ENCODE measurements at regions not wholly inside any gene's neighbourhood (a gene's known extent, or its start where the extent isn't known, plus 50 kb on each side); places are given as distances from the start of the nearest gene placed in this dataset.

DNA sequence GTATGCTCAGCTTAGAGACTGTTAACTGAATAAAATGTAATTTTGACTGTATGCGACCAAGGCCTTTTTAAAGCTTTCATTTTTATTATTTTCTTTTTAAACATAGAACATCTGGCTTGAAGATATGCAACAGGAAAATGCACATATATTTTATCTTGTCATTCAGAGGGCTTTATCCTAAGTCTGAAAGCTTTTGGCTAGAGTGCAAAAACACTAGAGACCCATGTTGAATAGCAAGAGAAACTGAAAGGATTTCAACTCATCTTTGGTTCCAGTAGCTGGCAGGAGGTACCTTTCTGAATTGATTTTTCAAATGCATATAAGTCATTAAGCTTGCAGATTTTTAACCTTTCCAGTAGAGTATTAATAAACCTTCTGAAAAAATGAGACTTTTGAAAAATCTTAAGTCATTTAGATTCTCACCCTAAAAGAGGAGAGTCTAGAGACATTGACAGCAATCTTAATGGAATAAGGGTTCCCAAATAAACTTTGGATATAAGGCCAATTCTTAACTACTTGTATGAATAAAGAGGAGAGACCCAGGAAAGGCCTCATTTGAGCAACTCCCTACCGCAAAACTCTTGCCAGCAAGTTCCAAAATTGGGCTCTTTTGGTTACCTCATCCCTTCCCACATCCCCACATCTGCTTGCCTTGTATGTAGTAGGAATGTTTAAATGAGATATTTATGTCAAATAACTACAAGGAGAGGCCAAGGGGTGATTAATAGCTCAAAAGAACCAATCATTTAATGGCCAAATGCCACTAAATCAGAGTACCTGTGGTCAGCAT lies 454.4 kb downstream of the HTR7 start:
- ATAC-seq (ENCODE audit: insufficient read depth, low FRiP score): no peak
- no peak overlapping the region for H3K4me3 ChIP-seq
- no peaks in the 10 kb centered on the region for H3K4me1 ChIP-seq (ENCODE audit: control insufficient read depth in 5 of 5, insufficient read depth in 5 of 5, low read length in 5 of 5)
- TF ChIP-seq, protein P1, sequence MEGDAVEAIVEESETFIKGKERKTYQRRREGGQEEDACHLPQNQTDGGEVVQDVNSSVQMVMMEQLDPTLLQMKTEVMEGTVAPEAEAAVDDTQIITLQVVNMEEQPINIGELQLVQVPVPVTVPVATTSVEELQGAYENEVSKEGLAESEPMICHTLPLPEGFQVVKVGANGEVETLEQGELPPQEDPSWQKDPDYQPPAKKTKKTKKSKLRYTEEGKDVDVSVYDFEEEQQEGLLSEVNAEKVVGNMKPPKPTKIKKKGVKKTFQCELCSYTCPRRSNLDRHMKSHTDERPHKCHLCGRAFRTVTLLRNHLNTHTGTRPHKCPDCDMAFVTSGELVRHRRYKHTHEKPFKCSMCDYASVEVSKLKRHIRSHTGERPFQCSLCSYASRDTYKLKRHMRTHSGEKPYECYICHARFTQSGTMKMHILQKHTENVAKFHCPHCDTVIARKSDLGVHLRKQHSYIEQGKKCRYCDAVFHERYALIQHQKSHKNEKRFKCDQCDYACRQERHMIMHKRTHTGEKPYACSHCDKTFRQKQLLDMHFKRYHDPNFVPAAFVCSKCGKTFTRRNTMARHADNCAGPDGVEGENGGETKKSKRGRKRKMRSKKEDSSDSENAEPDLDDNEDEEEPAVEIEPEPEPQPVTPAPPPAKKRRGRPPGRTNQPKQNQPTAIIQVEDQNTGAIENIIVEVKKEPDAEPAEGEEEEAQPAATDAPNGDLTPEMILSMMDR (IDR thresholded peaks at IDR 0.05; ENCODE audit: control extremely low read depth, extremely low read depth): no peak
- no peak for DNase-seq
- H3K9me3 ChIP-seq (ENCODE audit: control insufficient read depth in 4 of 4, insufficient read depth in 3 of 4, low read length in 3 of 4): peaks cover 0 to 2% (median under 1%) of the 10 kb centered on the region in 4 donors
- no peak overlapping the region for H3K9ac ChIP-seq (ENCODE audit: insufficient read depth in 1 of 2, low read length in 2 of 2)
- 85 to 87% methylated on average over 2 of the region's 2 CpGs for WGBS, 2 donors
- H3K36me3 ChIP-seq (ENCODE audit: control insufficient read depth in 4 of 4, insufficient read depth in 4 of 4, low read length in 4 of 4): no peaks in the 10 kb centered on the region
- no peak overlapping the region for H3K27ac ChIP-seq (ENCODE audit: low read depth in 1 of 2, low read length in 1 of 2)
- no peaks in the 10 kb centered on the region for H3K27me3 ChIP-seq (ENCODE audit: control insufficient read depth in 3 of 3, insufficient read depth in 3 of 3, low read length in 2 of 3)

DNA sequence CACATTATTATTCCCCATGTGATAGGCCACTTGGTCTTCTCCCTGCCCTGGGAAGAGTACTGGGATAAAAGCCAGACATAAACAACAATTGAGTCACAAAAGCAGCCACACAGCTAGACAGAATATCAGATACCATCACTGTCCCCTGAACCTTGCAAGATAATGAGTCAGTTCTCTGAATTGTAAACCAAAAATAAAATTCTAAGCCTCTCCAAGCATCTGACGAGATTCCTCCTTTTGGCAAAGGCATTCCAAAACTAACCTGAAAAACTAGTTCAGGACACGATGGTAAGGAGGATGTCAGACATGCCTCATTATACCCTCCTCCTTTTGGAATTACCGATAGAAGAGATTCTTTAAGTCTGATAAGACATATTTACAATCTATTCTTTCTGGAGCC lies 450.7 kb downstream of the HTR7 start:
- TF ChIP-seq, protein P1 (IDR thresholded peaks at IDR 0.05; ENCODE audit: control extremely low read depth, extremely low read depth): no peak

DNA sequence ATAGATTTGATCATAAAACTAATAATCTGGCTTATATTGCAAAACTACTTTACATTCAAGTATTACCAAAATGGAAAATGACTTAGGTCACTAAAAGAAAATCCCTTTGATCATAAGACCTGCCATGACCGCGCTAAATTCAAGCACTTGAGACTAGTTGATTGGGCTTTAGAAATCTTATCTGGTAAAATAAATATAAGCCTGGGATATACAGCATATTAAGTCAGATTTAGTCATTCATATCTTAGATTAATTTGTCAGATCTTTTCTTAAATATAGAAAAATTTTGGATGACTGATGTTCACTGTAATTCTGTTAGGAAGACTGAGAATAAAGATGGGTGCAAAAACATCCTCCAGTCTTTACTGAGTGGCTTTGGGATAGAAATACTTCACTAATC lies 450.0 kb downstream of the HTR7 start:
- Histone ChIP-seq H3K27ac (ENCODE audit: low read depth in 1 of 2, low read length in 1 of 2) (no peak overlapping the region), H3K9ac (ENCODE audit: insufficient read depth in 1 of 2, low read length in 2 of 2) (no peak overlapping the region), H3K4me3 (no peak overlapping the region), H3K9me3 (ENCODE audit: control insufficient read depth in 4 of 4, insufficient read depth in 3 of 4, low read length in 3 of 4) (peaks cover 0 to 9% (median 3%) of the 10 kb centered on the region in 4 donors), H3K4me1 (ENCODE audit: control insufficient read depth in 5 of 5, insufficient read depth in 5 of 5, low read length in 5 of 5) (no peaks in the 10 kb centered on the region), H3K36me3 (ENCODE audit: control insufficient read depth in 4 of 4, insufficient read depth in 4 of 4, low read length in 4 of 4) (no peaks in the 10 kb centered on the region), H3K27me3 (ENCODE audit: control insufficient read depth in 3 of 3, insufficient read depth in 3 of 3, low read length in 2 of 3) (no peaks in the 10 kb centered on the region)
- ATAC-seq (ENCODE audit: insufficient read depth, low FRiP score) (no peak), DNase-seq (no peak)
- TF ChIP-seq, protein P1 (IDR thresholded peaks at IDR 0.05; ENCODE audit: control extremely low read depth, extremely low read depth): no peak
- 57 to 80% methylated on average over 2 of the region's 2 CpGs for WGBS, 2 donors

More for the DNA sequence above, 450.7 kb downstream of the HTR7 start:
- H3K36me3 ChIP-seq (ENCODE audit: control insufficient read depth in 4 of 4, insufficient read depth in 4 of 4, low read length in 4 of 4): no peaks in the 10 kb centered on the region
- H3K27ac ChIP-seq (ENCODE audit: low read depth in 1 of 2, low read length in 1 of 2): no peak overlapping the region
- H3K9ac ChIP-seq (ENCODE audit: insufficient read depth in 1 of 2, low read length in 2 of 2): no peak overlapping the region
- H3K4me1 ChIP-seq (ENCODE audit: control insufficient read depth in 5 of 5, insufficient read depth in 5 of 5, low read length in 5 of 5): no peaks in the 10 kb centered on the region
- DNase-seq: no peak
- ATAC-seq (ENCODE audit: insufficient read depth, low FRiP score): no peak
- H3K4me3 ChIP-seq: no peak overlapping the region
- peaks cover 0 to 9% (median 3%) of the 10 kb centered on the region in 4 donors for H3K9me3 ChIP-seq (ENCODE audit: control insufficient read depth in 4 of 4, insufficient read depth in 3 of 4, low read length in 3 of 4)
- no peaks in the 10 kb centered on the region for H3K27me3 ChIP-seq (ENCODE audit: control insufficient read depth in 3 of 3, insufficient read depth in 3 of 3, low read length in 2 of 3)
- 51 to 61% methylated on average over 3 of the region's 3 CpGs for WGBS, 2 donors
